ENCODE measurements at regions not wholly inside any gene's neighbourhood (a gene's known extent, or its start where the extent isn't known, plus 50 kb on each side); places are given as distances from the start of the nearest gene placed in this dataset.

- DNase-seq (ENCODE audit: low read depth in 1 of 2, low spot score in 1 of 2), result no peak
- TF ChIP-seq GABPA (IDR thresholded peaks at IDR 0.05; ENCODE audit: low read depth) (no peak), REST (IDR thresholded peaks at IDR 0.05; ENCODE audit: insufficient replicate concordance, low read depth) (peak; percentile 72), SPI1 (IDR thresholded peaks at IDR 0.05; ENCODE audit: borderline replicate concordance, low read depth) (no peak)
- no peaks in the 10 kb centered on the region for H3K27me3 ChIP-seq (ENCODE audit: insufficient read depth, poor library complexity, severe bottlenecking)
- no peak overlapping the region for H3K4me3 ChIP-seq (replicated peaks; ENCODE audit: insufficient read depth, low read length)
- no peak overlapping the region for H3K27ac ChIP-seq (replicated peaks)
Observed at GRCh38 chr9:97770808-97771372, 73.8 kb upstream of the XPA start.

- TF ChIP-seq CTCF (IDR thresholded peaks at IDR 0.05; ENCODE audit: insufficient read depth, low read length) (no peak), SPI1 (IDR thresholded peaks at IDR 0.05; ENCODE audit: borderline replicate concordance, low read depth) (no peak), POLR2AphosphoS5 (IDR thresholded peaks at IDR 0.05; ENCODE audit: low read depth) (no peak), GABPA (IDR thresholded peaks at IDR 0.05; ENCODE audit: low read depth) (no peak), REST (IDR thresholded peaks at IDR 0.05; ENCODE audit: insufficient replicate concordance, low read depth) (no peak)
- no peak overlapping the region for H3K27ac ChIP-seq (replicated peaks)
- no peak overlapping the region for H3K4me3 ChIP-seq (replicated peaks; ENCODE audit: insufficient read depth, low read length)
- H3K27me3 ChIP-seq (ENCODE audit: insufficient read depth, poor library complexity, severe bottlenecking), result no peaks in the 10 kb centered on the region
- DNase-seq (ENCODE audit: low read depth in 1 of 2, low spot score in 1 of 2), result no peak
Observed at GRCh38 chr9:97771641-97772040, 74.5 kb upstream of the XPA start.

GRCh38 chr9:97772145-97772544 lies 75.0 kb upstream of the XPA start:
- Histone ChIP-seq H3K27me3 (ENCODE audit: insufficient read depth, poor library complexity, severe bottlenecking) (no peaks in the 10 kb centered on the region), H3K4me3 (replicated peaks; ENCODE audit: insufficient read depth, low read length) (no peak overlapping the region), H3K27ac (replicated peaks) (no peak overlapping the region)
- DNase-seq (ENCODE audit: low read depth in 1 of 2, low spot score in 1 of 2), result no peak
- TF ChIP-seq REST (IDR thresholded peaks at IDR 0.05; ENCODE audit: insufficient replicate concordance, low read depth), result no peak
- TF ChIP-seq POLR2AphosphoS5 (IDR thresholded peaks at IDR 0.05; ENCODE audit: low read depth), result no peak
- TF ChIP-seq CTCF (IDR thresholded peaks at IDR 0.05; ENCODE audit: insufficient read depth, low read length), result no peak
- no peak for TF ChIP-seq GABPA (IDR thresholded peaks at IDR 0.05; ENCODE audit: low read depth)
- no peak for TF ChIP-seq SPI1 (IDR thresholded peaks at IDR 0.05; ENCODE audit: borderline replicate concordance, low read depth)

Data from HL-60 (cell line).